GM19025 (cell line): ENCODE measurements at regions not wholly inside any gene's neighbourhood (a gene's known extent, or its start where the extent isn't known, plus 50 kb on each side); places are given as distances from the start of the nearest gene placed in this dataset.

Experiments
- ATAC-seq: cut with Tn5 transposase; IDR thresholded peaks from one replicate; pipeline ENCODE4 v1.9.1; 2021; ENCODE audit warnings: mild to moderate bottlenecking, low read depth, moderate library complexity; ENCODE audit not compliant: unreplicated experiment

- no peak for ATAC-seq
Measured at GRCh38 chr5:33338336-33339110, 102.2 kb upstream of the TARS1 start.

DNA sequence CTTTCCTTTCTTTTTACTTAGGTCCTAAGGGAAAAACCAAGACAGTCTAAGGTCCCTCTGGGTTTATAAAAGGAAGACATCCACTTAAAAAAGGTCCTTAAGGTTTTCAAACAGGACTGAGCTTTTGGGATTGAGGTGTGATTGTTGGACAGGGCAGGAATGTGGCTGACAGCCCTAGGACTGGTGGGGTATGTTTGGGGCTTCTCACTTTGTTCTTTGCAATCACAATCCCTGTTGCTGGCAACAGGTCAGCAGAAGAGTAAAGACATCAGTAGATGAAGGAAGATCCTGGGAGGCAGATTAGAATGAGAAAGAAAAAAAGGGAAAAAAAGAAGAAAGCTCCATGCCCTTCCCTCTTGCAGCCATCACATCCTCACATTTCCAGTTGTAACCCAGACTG lies 101.4 kb upstream of the TARS1 start:
- ATAC-seq: no peak

DNA sequence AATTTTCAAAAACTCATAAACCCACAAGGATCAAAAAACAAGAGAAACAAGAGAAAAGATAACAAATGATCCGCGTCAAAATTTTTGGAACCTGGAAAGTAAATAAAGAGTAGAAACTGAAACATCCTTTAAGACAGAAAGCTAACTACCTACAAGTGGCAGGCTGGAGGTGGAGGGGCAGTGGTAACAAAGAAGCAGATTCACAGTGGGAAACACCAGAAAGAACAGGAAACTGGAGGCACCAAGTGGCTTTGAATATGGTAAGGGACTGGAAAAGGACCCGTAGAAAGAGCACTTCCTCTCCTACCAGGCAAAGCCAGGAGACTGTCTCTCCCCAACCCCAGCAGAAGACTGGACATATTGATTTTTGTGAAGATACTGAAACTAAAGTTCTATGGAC lies 100.6 kb upstream of the TARS1 start:
- no peak for ATAC-seq

- no peak for ATAC-seq
Measured at GRCh38 chr5:33341351-33341750, 99.4 kb upstream of the TARS1 start.

DNA sequence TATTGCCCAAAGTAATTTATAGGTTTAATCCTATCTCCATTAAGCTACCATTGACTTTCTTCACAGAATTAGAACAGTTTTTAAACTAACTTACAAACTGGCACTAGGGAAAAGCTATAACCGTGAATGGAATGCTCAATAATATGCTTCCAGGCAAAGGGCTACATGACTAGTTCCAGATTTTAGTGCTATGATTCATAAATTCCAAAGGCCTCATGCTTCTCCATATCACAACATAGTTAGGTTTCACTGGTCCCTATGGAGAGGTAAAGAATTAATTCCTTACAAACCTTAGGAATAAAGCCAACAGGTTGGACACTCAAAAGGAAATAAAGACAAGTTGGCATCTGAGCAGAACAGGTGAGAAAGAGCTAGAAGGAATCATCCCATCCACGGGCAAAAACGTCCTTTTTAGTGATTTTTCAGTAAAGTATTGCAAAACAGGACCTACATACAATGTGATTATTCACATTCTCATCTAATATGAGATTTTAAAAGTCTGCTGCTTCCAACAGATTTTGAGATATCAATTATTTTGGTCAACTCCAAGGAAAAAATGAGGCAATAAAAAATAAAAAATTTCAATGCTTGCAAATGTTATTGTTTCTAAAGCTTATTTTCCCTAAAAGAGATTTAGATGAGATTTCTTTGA lies 97.0 kb upstream of the TARS1 start:
- ATAC-seq: no peak

- ATAC-seq: no peak
Measured at GRCh38 chr5:33346534-33346933, 94.2 kb upstream of the TARS1 start.

DNA sequence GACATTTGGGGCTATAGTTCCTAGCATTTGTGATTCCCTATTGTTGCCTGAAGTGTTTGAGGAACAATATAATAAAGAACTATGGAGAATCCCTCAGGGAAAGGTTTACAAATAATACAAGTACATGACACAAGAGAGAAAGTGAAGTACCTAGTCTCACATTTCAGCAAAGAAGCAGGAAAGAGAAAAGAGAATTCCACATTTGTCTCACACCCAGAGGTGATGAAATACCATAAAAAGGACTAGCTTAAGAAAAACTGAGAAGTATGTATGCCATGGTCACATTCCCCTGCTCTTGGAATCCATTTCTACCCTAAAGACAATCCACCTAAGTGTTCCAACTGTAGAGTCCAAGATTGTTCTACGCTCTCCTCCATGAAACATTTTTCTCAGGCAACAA lies 79.0 kb upstream of the TARS1 start:
- no peak for ATAC-seq

GRCh38 chr5:33362915-33363314 lies 77.8 kb upstream of the TARS1 start:
- ATAC-seq: no peak

DNA sequence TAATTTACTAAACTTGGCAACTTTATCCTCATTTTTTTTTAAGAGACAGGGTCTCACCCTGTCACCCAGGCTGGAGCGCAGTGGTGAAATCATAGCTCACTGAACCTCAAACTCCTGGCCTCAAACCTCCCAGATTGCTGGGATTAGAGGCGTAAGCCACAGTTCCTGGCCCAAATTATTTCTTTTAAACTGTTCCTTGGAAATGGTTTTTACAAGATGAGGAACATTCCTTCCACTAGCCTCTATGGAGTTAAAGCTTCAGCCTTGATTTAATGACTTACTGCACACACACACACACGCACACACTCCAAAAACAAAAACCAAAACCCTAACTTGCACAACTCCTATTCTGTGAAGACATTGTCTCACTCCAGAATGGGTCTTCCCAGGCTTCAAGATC lies 77.2 kb upstream of the TARS1 start:
- ATAC-seq: no peak

- no peak for ATAC-seq
Measured at GRCh38 chr5:33364406-33364805, 76.4 kb upstream of the TARS1 start.

- ATAC-seq: no peak
Measured at GRCh38 chr5:33367416-33367815, 73.3 kb upstream of the TARS1 start.

DNA sequence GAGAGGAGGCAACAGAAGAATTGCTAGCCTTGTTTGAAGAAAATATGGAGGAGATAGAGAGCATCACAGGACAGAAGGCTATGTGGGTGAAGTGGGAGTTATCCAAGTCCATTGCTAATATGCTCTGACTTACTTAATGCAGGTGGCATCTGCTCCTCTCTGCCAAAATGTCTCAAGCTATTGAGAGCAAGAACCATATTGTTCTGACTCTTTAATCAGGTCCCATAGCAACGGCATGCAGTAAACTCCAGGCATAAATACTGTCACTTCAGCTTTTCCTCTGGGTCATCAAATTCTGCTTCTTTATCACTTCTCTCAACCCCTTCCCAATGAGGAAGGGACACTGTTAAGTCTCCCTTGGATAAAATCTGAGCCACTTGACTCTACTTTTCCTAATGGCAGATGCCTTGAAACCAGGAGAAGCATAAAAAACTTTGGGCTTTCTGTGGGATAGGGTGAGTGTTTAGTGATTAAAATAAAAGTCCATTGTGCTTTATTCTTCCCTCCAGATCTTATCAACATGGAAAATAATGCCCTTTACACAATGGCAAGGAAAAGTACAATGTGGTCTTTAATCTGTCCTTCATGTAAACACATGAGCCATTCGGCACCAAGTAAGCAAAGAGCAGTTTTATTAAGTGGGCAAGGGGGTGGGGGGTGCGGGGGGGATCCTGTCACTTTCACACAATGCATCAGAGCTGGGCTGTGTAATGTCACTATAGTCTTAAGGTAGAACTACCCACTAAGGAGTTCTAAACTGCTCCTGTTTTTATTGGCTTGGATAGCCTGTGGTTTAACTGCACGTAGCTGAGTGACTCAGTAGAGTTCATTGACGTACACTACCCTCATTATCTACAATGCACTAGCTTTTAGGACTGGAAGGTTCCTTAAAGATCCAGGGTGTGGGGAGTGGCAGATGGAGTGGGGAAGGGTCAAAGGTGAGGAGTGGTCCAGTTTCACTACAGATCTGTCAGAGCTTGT lies 71.0 kb upstream of the TARS1 start:
- no peak for ATAC-seq

- no peak for ATAC-seq
Measured at GRCh38 chr5:33370466-33370859, 70.3 kb upstream of the TARS1 start.

- ATAC-seq: no peak
Measured at GRCh38 chr5:33371660-33372059, 69.1 kb upstream of the TARS1 start.

GRCh38 chr5:33372721-33373472 lies 67.9 kb upstream of the TARS1 start:
- ATAC-seq: no peak

- no peak for ATAC-seq
Measured at GRCh38 chr5:33375900-33376299, 64.9 kb upstream of the TARS1 start.

DNA sequence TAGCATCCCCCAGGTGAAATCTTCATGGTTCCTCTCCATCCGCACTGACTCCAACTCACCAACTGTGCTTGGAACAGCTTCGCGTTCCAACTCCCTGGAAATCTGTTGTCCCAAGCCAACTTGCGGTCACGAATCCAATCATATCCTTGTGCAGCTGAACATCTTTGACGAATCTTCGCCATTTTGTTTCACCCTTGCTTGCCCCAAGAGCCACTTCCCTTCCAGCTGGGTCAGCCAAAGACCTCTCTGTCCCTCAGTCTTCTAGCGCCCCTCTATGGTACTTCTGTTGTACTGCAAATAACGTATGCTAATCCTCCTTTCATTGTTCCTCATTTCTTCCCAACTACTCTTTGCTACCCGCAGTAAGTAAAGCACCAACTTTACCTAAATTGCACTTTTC lies 61.0 kb upstream of the TARS1 start:
- no peak for ATAC-seq

DNA sequence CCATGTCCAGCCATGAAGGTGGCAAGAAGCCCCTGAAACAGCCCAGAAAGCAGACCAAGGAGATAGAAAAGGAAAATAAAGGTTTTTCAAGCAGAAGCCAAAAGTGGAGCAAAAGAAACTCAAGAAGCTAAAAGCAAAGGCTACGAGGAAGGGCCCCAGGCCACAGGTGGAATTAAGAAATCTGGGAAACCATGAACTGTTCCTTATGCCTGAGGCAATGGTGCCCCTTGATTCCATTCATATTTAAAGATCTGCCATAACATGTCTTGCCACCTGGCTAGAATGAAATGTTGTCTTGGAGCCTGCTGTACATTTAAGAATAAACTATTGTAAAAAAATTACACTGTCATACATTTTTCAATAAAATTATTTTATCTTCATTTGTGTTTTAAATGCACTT lies 59.5 kb upstream of the TARS1 start:
- ATAC-seq: no peak
